Endothelial cell of umbilical vein (primary cell): ENCODE measurements at regions not wholly inside any gene's neighbourhood (a gene's known extent, or its start where the extent isn't known, plus 50 kb on each side); places are given as distances from the start of the nearest gene placed in this dataset.

ENCODE experiments used
- BruUV-seq: library from RNA; stranded (reverse); fragments of 400-500 nt; replicated peaks from 2 replicates; lab custom pipeline; 2021; lab: Mats Ljungman, UMichigan
- CTCF ChIA-PET: fragments of 300-600, 350-600 bp; sonication (Branson Sonifier 250); formaldehyde crosslinking; loops from one replicate; lab custom pipeline; 2021; ENCODE audit warnings: antibody characterized with exemption, inconsistent platforms; lab: Charles Lee
- POLR2A ChIA-PET: fragments of 300-600, 350-600 bp; sonication (Branson Sonifier 250); formaldehyde crosslinking; loops from one replicate; lab custom pipeline; 2021; ENCODE audit warnings: antibody characterized with exemption, inconsistent platforms; lab: Charles Lee
- DNase-seq: peaks from one replicate; pipeline ENCODE4 v3.0.0-alpha.2; 2011; ENCODE audit warnings: low read depth, low spot score
- FAIRE-seq: peaks from 2 replicates; lab custom pipeline; 2011; peaks lifted over from hg19 to GRCh38; lab: Jason Lieb, UNC
- H2AFZ ChIP-seq: 2 replicates; pipeline ENCODE4 v1.6.0; 2012; ENCODE audit warnings: low read depth, low read length, control low read depth, inconsistent platforms
- H3K27ac ChIP-seq: 2 replicates; pipeline ENCODE4 v1.5.1; 2011; ENCODE audit warnings: low read depth, mild to moderate bottlenecking, control low read depth, low read length, moderate library complexity; ENCODE audit not compliant: insufficient read depth
- H3K27me3 ChIP-seq, 2 experiments: 2 replicates each; pipeline versions ENCODE4 v1.6.0 to v1.6.1; 2011; ENCODE audit warnings: low read length in 2 of 2, mixed read lengths in 1 of 2; ENCODE audit not compliant: control insufficient read depth in 2 of 2, insufficient read depth in 2 of 2
- H3K36me3 ChIP-seq, 2 experiments: 2 replicates in 1 of 2; 3 replicates in 1 of 2; pipeline ENCODE4 v1.5.1; 2011; ENCODE audit warnings: low read length in 2 of 2, mild to moderate bottlenecking in 1 of 2, moderate library complexity in 1 of 2; ENCODE audit not compliant: control insufficient read depth in 2 of 2, insufficient read depth in 2 of 2; ENCODE audit errors: extremely low read depth in 1 of 2
- H3K4me1 ChIP-seq: 3 replicates; pipeline ENCODE4 v1.5.1; 2011; ENCODE audit warnings: mild to moderate bottlenecking, low read length; ENCODE audit not compliant: control insufficient read depth, insufficient read depth; ENCODE audit errors: extremely low read depth
- H3K4me2 ChIP-seq: 2 replicates; pipeline ENCODE4 v1.6.1; 2011; ENCODE audit warnings: low read length, control low read depth, mixed read lengths; ENCODE audit not compliant: insufficient read depth
- H3K4me3 ChIP-seq, 3 experiments: fragments of 200-600 bp in 1 of 3; sonication (generic), shearing (Covaris generic) in 1 of 3; replicated peaks in 1 of 3; 2 replicates each; pipeline ENCODE4 v1.5.1; 2011 to 2016; ENCODE audit warnings: control low read depth in 3 of 3, low read length in 3 of 3, mild to moderate bottlenecking in 2 of 3, inconsistent platforms in 1 of 3, low read depth in 1 of 3, moderate library complexity in 1 of 3; ENCODE audit not compliant: insufficient read depth in 1 of 3
- H3K79me2 ChIP-seq: 2 replicates; pipeline ENCODE4 v1.6.0; 2012; ENCODE audit warnings: low read length, inconsistent platforms; ENCODE audit not compliant: control insufficient read depth, insufficient read depth
- H3K9ac ChIP-seq: replicated peaks from 2 replicates; pipeline ENCODE3; 2011; ENCODE audit warnings: low read length, control low read depth; ENCODE audit not compliant: insufficient read depth; ENCODE audit errors: extremely low read depth
- H3K9me1 ChIP-seq: replicated peaks from 3 replicates; pipeline ENCODE4 v1.6.0; 2011; ENCODE audit warnings: mild to moderate bottlenecking, low read length; ENCODE audit not compliant: control insufficient read depth, insufficient read depth; ENCODE audit errors: extremely low read depth
- H3K9me3 ChIP-seq: replicated peaks from 2 replicates; pipeline ENCODE4 v1.5.1; 2012; ENCODE audit warnings: low read length, inconsistent platforms; ENCODE audit not compliant: control insufficient read depth, insufficient read depth
- H4K20me1 ChIP-seq: replicated peaks from 2 replicates; pipeline ENCODE3; 2011; ENCODE audit warnings: mild to moderate bottlenecking, low read length; ENCODE audit not compliant: control insufficient read depth, insufficient read depth; ENCODE audit errors: extremely low read depth
- CTCF ChIP-seq, 2 donors: IDR thresholded peaks; 1 replicate in 1 of 2; 2 replicates in 1 of 2; pipeline ENCODE4 v1.5.1; 2011; ENCODE audit warnings: low read length in 2 of 2, mild to moderate bottlenecking in 2 of 2, moderate library complexity in 2 of 2, control low read depth in 1 of 2, inconsistent platforms in 1 of 2, low read depth in 1 of 2; ENCODE audit not compliant: insufficient read depth in 1 of 2; ENCODE audit errors: extremely low read depth in 1 of 2
- EZH2 ChIP-seq: IDR thresholded peaks from 2 replicates; pipeline ENCODE4 v1.6.1; 2012; ENCODE audit warnings: borderline replicate concordance, low read depth, mild to moderate bottlenecking, moderate library complexity, low read length, inconsistent platforms; ENCODE audit not compliant: severe bottlenecking
- FOS ChIP-seq: IDR thresholded peaks from 2 replicates; pipeline ENCODE4 v1.6.1; 2011; ENCODE audit warnings: mild to moderate bottlenecking, low read length, moderate library complexity, borderline replicate concordance; ENCODE audit not compliant: insufficient read depth
- GATA2 ChIP-seq: IDR thresholded peaks from 2 replicates; pipeline ENCODE4 v1.7.0; 2011; ENCODE audit warnings: low read depth, mild to moderate bottlenecking, moderate library complexity, mixed read lengths, low read length; ENCODE audit not compliant: insufficient read length, insufficient read depth
- JUN ChIP-seq: IDR thresholded peaks from 2 replicates; pipeline ENCODE4 v1.6.1; 2011; ENCODE audit warnings: borderline replicate concordance, low read depth; ENCODE audit not compliant: insufficient read length, insufficient read depth
- MAX ChIP-seq: IDR thresholded peaks from 2 replicates; pipeline ENCODE4 v1.6.1; 2011; ENCODE audit not compliant: insufficient read depth, insufficient read length
- MYC ChIP-seq: IDR thresholded peaks from one replicate; pipeline ENCODE4 v1.6.1; 2011; ENCODE audit warnings: mild to moderate bottlenecking, low read depth, low read length
- POLR2A ChIP-seq: IDR thresholded peaks from 2 replicates; pipeline ENCODE4 v1.6.1; 2012; ENCODE audit warnings: low read depth, mild to moderate bottlenecking, control low read depth, low read length
- POLR2AphosphoS5 ChIP-seq: IDR thresholded peaks from 2 replicates; pipeline ENCODE4 v1.6.1; 2012; ENCODE audit warnings: low read depth, mild to moderate bottlenecking, control low read depth, low read length, moderate library complexity; ENCODE audit not compliant: insufficient read depth
- dilution Hi-C: fragments of 300-500 bp; cut with MboI; formaldehyde crosslinking; loops from one replicate; pipeline ENCODE4 v1.15.0; 2019; ENCODE audit warnings: low sequenced_read_pairs; ENCODE audit not compliant: extremely low pct_ligation_motif_present
- intact Hi-C: fragments of 100-400 bp; cut with micrococcal nuclease; formaldehyde crosslinking; loops from one replicate; pipeline ENCODE4 v1.10.0; 2022

DNA sequence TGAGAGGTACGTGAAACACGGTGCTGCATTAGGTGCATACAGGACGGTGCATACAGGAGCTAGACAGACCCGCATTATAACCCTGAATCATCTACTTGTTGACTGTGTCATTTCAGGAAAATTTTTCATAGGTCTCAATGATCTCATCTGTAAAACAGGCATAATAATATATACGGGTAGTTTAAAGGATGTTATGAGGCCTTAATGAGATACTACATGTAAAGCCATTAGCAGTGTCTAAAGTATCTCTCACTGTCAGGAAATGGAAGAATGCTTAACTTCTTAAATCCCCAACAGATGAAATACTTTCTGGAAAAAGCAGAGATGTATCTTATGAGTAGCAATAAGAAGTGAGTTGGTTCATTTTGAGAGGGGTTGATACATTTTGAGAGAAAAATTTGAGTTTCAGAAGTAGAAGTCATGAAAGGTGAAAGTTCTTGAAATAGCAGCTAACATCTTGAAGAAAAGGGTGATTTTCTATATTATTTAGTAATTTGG lies 669.6 kb downstream of the PTPRC start:
- Histone ChIP-seq H3K4me3 (no peak overlapping the region), H3K36me3 (no peaks in the 10 kb centered on the region), H4K20me1 (no peaks in the 10 kb centered on the region), H3K9me1 (no peaks in the 10 kb centered on the region), H3K79me2 (no peaks in the 10 kb centered on the region), H3K4me1 (peaks cover 13% of the 10 kb centered on the region), H2AFZ (no peak overlapping the region), H3K9me3 (no peaks in the 10 kb centered on the region), H3K27me3 (no peaks in the 10 kb centered on the region), H3K27ac (no peak overlapping the region), H3K9ac (no peak overlapping the region), H3K4me2 (no peak overlapping the region)
- DNase-seq (no peak), FAIRE-seq (no peak)
- TF ChIP-seq JUN = no peak
- TF ChIP-seq CTCF (IDR thresholded peaks at IDR 0.05; ENCODE audit: extremely low read depth in 1 of 2, insufficient read depth in 1 of 2, low read depth in 1 of 2, low read length in 2 of 2) = no peak
- no peak for TF ChIP-seq MAX
- TF ChIP-seq MYC = no peak
- no peak for TF ChIP-seq POLR2AphosphoS5
- TF ChIP-seq EZH2 = no peak
- TF ChIP-seq FOS = no peak
- no peak for TF ChIP-seq GATA2
- no peak for TF ChIP-seq POLR2A
- intact Hi-C loops (loop anchor here (10.0 kb wide), 1 partner anchor 374 kb away; no protein-coding TSS in a partner anchor), dilution Hi-C loops (no loop called here)
- ChIA-PET CTCF (interaction anchor here (1.2 kb wide), 1 partner anchor 46 kb away, joined by 3 read pairs; no protein-coding TSS in a partner anchor), POLR2A (no interaction called here)
- BruUV-seq = no TSS peak
